ENCODE measurements at regions not wholly inside any gene's neighbourhood (a gene's known extent, or its start where the extent isn't known, plus 50 kb on each side); places are given as distances from the start of the nearest gene placed in this dataset.
A peak's percentile ranks its signal among the peaks of the same experiment; 100 is the strongest.
"Not testable (repeated sequence)": the region's sequence is repeated elsewhere in the genome, so short reads cannot be mapped to it uniquely, and the experiment has no call there.

- no peak for DNase-seq (ENCODE audit: low read depth in 1 of 2, low spot score in 1 of 2)
These were observed 311.4 kb downstream of the SHQ1 start for GRCh38 chr3:72536878-72537267.

GRCh38 chr3:72536206-72536877 lies 311.9 kb downstream of the SHQ1 start:
- DNase-seq (ENCODE audit: low read depth in 1 of 2, low spot score in 1 of 2): no peak

- no peak for DNase-seq (ENCODE audit: low read depth in 1 of 2, low spot score in 1 of 2)
These were observed 312.5 kb downstream of the SHQ1 start for GRCh38 chr3:72535772-72536171.

DNA sequence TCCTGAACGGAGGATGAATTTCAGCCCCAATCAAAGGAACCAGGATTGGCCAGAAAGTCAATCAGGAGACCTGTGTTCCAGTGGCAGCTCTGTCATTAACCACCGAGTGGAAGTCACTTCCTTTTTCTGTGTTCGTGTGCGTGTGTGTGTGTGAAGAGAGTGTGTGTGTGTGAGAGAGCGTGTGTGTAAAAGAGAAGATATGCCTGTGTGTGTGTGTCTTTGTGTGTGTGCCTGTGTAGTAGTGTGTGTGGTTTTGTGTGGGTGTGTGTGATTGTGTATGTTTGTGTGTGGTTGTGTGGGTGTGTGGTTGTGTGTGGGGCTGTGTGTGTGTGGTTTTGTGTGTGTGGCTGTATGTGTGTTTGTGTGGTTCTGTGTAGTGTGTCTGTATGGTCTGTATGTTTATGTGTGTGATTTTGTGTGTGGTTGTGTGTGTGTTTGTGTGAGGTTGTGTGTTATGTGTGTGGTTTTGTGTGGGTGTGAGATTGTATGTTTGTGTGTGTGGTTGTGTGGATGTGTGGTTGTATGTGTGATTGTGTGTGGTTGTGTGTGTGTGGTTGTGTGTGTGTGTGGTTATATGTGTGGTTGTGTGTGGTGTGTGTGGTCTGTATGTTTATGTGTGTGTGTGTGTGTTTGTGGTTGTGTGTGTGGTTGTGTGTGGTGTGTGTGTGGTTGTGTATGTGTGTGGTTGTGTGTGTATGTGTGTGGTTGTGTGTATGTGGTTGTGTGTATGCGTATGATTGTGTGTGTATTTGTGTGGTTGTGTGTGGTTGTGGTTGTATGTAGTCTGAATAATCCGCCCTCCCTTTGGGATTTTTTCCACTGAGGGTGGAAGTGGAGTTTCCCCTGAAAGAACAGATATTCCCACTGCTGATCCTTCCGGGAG lies 314.4 kb downstream of the SHQ1 start:
- DNase-seq (ENCODE audit: low read depth in 1 of 2, low spot score in 1 of 2): no peak

DNA sequence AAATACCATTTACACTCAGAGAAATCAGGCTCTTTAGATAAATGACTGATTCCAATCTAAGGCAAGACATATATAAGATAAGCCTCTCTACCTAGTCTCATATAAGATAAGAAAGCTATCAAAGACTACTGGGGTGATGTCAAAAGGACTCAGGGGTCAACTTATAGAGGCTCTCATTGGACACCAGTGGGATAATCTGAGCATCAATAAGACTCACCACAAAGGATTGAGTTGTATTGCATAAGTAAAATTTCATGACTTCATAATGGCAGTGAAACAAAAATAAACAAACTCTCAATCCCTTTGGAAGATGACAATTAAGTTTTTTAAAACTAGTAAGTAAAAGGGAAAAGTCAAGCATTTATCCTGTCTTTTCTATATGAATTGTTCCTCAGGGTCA lies 317.8 kb downstream of the SHQ1 start:
- DNase-seq (ENCODE audit: low read depth in 1 of 2, low spot score in 1 of 2): no peak

GRCh38 chr3:72529081-72529480 lies 319.2 kb downstream of the SHQ1 start:
- no peak for DNase-seq (ENCODE audit: low read depth in 1 of 2, low spot score in 1 of 2)

DNA sequence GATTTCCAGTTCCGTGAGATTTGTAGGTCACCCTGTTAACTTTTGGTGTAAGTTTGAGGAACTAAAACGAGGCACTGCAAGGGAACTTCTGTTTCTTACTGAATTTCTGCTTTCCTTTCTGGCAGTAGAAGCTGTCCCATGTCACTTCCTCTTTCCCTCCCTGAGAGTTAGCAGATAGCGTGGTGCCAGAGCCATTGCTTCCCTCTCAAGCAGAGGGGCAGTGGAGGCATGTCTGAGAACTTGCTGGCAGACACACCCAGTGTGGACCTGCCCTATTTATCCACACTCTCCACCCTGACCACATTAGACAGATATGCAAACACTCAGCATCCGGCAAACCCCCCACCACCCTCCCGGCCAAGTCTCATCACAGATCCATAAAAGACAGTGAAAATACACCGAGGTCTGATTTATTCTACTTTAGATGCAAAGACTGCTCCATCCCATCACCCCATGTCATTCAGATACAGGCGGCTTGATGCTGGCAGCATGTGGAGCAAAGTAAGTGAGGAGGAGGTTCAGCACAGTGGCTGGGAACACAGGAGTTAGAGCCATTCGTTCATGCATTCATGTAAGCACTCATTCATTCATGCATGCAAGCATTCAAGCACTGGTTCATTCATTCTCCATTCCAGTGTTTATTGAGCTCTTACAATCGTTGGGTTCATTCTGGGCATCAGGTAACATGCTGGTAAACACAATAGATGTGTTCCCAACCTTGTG lies 324.7 kb downstream of the SHQ1 start:
- no peak for DNase-seq (ENCODE audit: low read depth in 1 of 2, low spot score in 1 of 2)

- peak in 1 of 2 donors; percentile 26 for DNase-seq (ENCODE audit: low read depth in 1 of 2, low spot score in 1 of 2)
These were observed 327.4 kb downstream of the SHQ1 start for GRCh38 chr3:72520690-72521308.

GRCh38 chr3:72519946-72520604 lies 328.2 kb downstream of the SHQ1 start:
- no peak for DNase-seq (ENCODE audit: low read depth in 1 of 2, low spot score in 1 of 2)

GRCh38 chr3:72517921-72518424 lies 330.3 kb downstream of the SHQ1 start:
- DNase-seq (ENCODE audit: low read depth in 1 of 2, low spot score in 1 of 2): no peak

DNA sequence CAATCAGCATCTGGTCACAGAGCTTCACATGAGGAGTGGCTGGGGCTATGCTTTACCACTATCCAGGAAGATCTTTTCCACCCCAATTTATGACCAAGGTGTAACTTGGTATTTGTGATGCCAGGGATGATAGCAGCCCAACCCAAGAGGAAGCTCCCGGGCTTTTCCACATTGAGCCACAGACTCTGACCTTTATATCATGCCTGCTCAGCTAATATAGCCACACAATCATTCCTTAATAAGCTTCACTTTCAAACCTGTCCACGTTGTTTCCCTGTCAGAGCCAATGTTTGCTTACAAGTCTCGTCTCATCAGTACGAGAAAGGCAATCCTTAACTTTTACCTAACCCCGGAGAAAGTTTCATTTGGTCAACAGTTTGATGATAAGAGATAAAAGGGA lies 330.9 kb downstream of the SHQ1 start:
- DNase-seq (ENCODE audit: low read depth in 1 of 2, low spot score in 1 of 2): no peak

DNA sequence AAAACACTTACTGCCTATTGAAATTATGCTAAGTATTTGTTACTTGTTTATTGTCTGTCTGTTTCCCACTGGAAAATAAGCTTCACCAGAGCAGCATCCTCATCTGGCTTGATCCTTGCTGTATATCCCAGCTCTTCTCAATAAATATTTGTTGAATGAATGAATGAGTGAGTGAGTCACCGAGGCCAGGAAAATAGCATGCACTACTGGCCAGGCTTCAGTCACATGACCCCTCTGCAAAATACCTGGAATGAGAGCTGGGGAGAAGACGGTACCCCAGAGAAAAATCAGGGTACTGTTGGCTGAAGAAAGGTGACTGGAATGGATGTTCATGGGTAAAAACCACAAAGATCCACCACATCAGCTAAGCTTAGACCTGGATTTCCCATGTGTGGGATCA lies 331.9 kb downstream of the SHQ1 start:
- DNase-seq (ENCODE audit: low read depth in 1 of 2, low spot score in 1 of 2): no peak

GRCh38 chr3:72515941-72516340 lies 332.3 kb downstream of the SHQ1 start:
- DNase-seq (ENCODE audit: low read depth in 1 of 2, low spot score in 1 of 2): no peak

DNA sequence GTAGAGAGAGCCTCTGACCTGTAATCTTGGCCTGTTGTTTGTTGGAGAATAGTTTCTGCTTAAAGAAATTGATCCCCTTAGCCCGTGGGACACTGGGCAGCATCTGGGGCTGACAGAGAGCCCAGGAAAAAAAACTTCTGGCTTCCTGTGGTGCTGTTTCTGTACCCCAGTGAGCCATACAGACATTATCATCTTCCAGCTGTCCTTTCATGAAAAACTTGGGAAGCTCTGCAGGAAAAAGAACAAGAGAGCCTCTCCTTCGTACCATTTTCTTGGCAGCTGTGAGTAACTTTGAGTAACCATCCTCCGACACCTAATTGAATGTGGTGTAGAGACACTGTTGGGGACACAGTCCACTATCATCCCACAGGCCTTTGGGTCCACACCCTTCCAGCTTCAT lies 333.0 kb downstream of the SHQ1 start:
- no peak for DNase-seq (ENCODE audit: low read depth in 1 of 2, low spot score in 1 of 2)

DNA sequence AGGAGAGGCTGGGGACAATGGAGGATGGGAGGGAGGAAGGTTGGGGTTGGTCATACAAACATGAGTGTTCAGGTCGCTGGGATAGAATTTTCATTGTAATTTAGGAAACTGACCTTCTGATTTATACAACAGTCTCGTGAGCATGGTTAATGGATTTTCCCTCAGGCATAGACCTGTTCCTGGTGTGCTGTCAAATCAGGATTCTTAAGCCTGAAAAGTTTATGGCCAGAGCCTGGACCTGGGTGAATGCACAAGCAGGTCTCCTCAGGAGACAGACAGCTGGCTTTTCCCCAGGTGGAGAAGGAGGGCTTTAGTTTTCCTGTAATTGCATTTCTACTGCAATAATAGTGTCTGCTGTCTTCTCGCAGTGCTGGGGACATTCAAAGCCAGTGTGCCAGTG lies 338.0 kb downstream of the SHQ1 start:
- no peak for DNase-seq (ENCODE audit: low read depth in 1 of 2, low spot score in 1 of 2)

GRCh38 chr3:72505539-72506405 lies 342.5 kb downstream of the SHQ1 start:
- DNase-seq (ENCODE audit: low read depth in 1 of 2, low spot score in 1 of 2): no peak

DNA sequence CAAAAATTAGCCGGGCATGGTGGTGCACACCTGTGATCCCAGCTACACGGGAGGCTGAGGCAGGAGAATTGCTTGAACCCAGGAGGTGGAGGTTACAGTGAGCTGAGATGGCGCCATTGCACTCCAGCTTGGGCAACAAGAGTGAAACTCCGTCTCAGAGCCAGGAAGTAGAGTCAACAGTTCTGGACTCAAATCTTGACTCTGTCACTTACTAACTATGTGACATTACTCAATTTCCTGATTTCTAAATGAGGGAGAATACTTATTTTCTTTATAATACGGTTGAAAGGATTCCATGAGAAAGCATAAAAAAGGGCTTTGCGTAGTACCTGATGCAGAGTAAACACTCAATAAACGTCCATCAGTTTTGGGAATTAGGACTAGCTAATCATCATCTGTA lies 350.7 kb downstream of the SHQ1 start:
- not testable (repeated sequence) for DNase-seq (ENCODE audit: low read depth in 1 of 2, low spot score in 1 of 2)

DNA sequence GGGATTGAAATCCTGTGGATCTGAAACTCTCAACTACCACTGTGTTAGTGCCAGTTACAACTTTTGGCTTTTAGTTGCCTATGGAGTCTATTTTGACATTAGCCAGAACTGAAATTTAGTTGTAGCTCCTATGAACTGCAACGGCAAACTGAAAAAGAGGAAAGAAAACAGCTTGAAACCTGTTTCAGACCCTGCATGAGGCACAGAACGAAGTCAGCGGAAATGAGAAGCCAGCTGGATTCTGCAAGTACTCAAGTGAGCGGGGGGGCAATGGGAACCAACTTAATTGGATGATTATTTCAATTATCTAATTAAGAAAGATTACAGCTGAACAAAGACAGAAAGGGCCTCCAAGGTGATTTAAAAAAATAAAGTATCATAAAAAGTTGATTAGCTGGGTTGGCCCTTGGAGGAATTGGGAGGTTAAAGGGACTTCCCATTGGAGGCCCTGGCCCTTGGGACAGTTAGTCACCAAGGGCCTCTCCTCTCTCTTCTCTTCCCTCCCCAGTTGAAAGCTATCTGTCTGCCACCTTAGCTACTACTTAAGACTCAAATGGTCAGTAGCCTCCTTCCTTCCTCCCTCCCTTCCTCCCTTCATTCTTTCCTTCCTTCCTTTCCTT lies 352.1 kb downstream of the SHQ1 start:
- no peak for DNase-seq (ENCODE audit: low read depth in 1 of 2, low spot score in 1 of 2)

- DNase-seq (ENCODE audit: low read depth in 1 of 2, low spot score in 1 of 2): no peak
These were observed 353.6 kb downstream of the SHQ1 start for GRCh38 chr3:72494626-72495025.
